H1 (cell line): ENCODE measurements at regions not wholly inside any gene's neighbourhood (a gene's known extent, or its start where the extent isn't known, plus 50 kb on each side); places are given as distances from the start of the nearest gene placed in this dataset.

Experiments
- CTCF ChIA-PET: fragments of 300-600 bp; sonication (Branson Sonifier 250); formaldehyde crosslinking; loops from one replicate; lab custom pipeline; 2021; ENCODE audit not compliant: partially characterized antibody; lab: Charles Lee
- POLR2A ChIA-PET: fragments of 300-600 bp; sonication (Branson Sonifier 250); formaldehyde crosslinking; loops from one replicate; lab custom pipeline; 2021; ENCODE audit warnings: inconsistent platforms; ENCODE audit not compliant: partially characterized antibody; lab: Charles Lee
- DNase-seq, 2 experiments: peaks; one replicate each; pipeline versions ENCODE4 v3.0.0 to v3.0.0-alpha.2; 2010 to 2022; ENCODE audit warnings: low spot score in 2 of 2, low read depth in 1 of 2, mixed read lengths in 1 of 2
- FAIRE-seq: peaks from 2 replicates; lab custom pipeline; 2011; peaks lifted over from hg19 to GRCh38; lab: Jason Lieb, UNC
- H2AFZ ChIP-seq: 2 replicates; pipeline ENCODE4 v1.8.1; 2012; ENCODE audit warnings: low read length, inconsistent platforms
- H2AK5ac ChIP-seq: 2 replicates; pipeline ENCODE4 v1.6.1; 2013; ENCODE audit warnings: low read depth, low read length
- H2BK120ac ChIP-seq: replicated peaks from 2 replicates; pipeline ENCODE3; 2013; ENCODE audit warnings: low read depth, low read length, inconsistent platforms
- H2BK12ac ChIP-seq: 2 replicates; pipeline ENCODE4 v1.6.1; 2013; ENCODE audit warnings: low read depth, low read length
- H2BK15ac ChIP-seq: 2 replicates; pipeline ENCODE4 v1.6.1; 2013; ENCODE audit warnings: low read length
- H2BK20ac ChIP-seq: 2 replicates; pipeline ENCODE4 v1.6.1; 2013; ENCODE audit warnings: low read length
- H2BK5ac ChIP-seq: 2 replicates; pipeline ENCODE4 v1.6.1; 2013; ENCODE audit warnings: low read depth, low read length
- H3K14ac ChIP-seq: 2 replicates; pipeline ENCODE4 v1.6.1; 2013; ENCODE audit warnings: inconsistent platforms; ENCODE audit not compliant: insufficient read length
- H3K18ac ChIP-seq: 2 replicates; pipeline ENCODE4 v1.6.1; 2013; ENCODE audit warnings: low read length; ENCODE audit errors: extremely low read depth
- H3K23ac ChIP-seq: 2 replicates; pipeline ENCODE4 v1.6.1; 2013; ENCODE audit warnings: inconsistent platforms; ENCODE audit not compliant: insufficient read length
- H3K23me2 ChIP-seq: 2 replicates; pipeline ENCODE4 v1.6.1; 2013; ENCODE audit warnings: low read depth, low read length
- H3K27ac ChIP-seq: 2 replicates; pipeline ENCODE4 v1.6.1; 2011; ENCODE audit warnings: low read depth, low read length, inconsistent platforms
- H3K27me3 ChIP-seq, 4 experiments: replicated peaks in 1 of 4; 1 replicate in 1 of 4; 2 replicates in 3 of 4; pipeline versions ENCODE4 v1.6.1 to v1.8.1; 2011 to 2013; ENCODE audit warnings: low read length in 3 of 4, mild to moderate bottlenecking in 3 of 4, inconsistent platforms in 2 of 4, mixed read lengths in 2 of 4, moderate library complexity in 1 of 4; ENCODE audit not compliant: control insufficient read depth in 3 of 4, insufficient read depth in 3 of 4; ENCODE audit errors: extremely low read depth in 1 of 4
- H3K36me3 ChIP-seq, 4 experiments: 2 replicates each; pipeline versions ENCODE4 v1.6.1 to v1.8.1; 2011 to 2013; ENCODE audit warnings: mild to moderate bottlenecking in 4 of 4, low read length in 3 of 4, moderate library complexity in 2 of 4, control low read depth in 1 of 4, inconsistent platforms in 1 of 4; ENCODE audit not compliant: insufficient read depth in 4 of 4, control insufficient read depth in 2 of 4
- H3K4ac ChIP-seq: replicated peaks from 2 replicates; pipeline ENCODE3; 2013; ENCODE audit warnings: low read length, low read depth, mixed read lengths, inconsistent platforms; ENCODE audit not compliant: insufficient read length
- H3K4me1 ChIP-seq, 4 experiments: replicated peaks in 1 of 4; 1 replicate in 1 of 4; 2 replicates in 3 of 4; pipeline versions ENCODE4 v1.6.1 to v1.8.1; 2011 to 2013; ENCODE audit warnings: low read length in 3 of 4, inconsistent platforms in 2 of 4, mixed read lengths in 1 of 4; ENCODE audit not compliant: insufficient read depth in 4 of 4, control insufficient read depth in 3 of 4
- H3K4me2 ChIP-seq, 2 experiments: 2 replicates each; pipeline versions ENCODE4 v1.6.1 to v1.8.1; 2011 to 2013; ENCODE audit warnings: low read depth in 2 of 2, low read length in 2 of 2, control low read depth in 1 of 2, inconsistent platforms in 1 of 2, mild to moderate bottlenecking in 1 of 2; ENCODE audit not compliant: insufficient read depth in 1 of 2
- H3K4me3 ChIP-seq, 4 experiments: fragments of 200-600, 300-600 bp in 1 of 4; sonication (generic), shearing (Covaris generic), sonication (Bioruptor Twin) in 1 of 4; 2 replicates each; pipeline versions ENCODE4 v1.5.1 to v1.8.1; 2011 to 2016; ENCODE audit warnings: low read length in 4 of 4, low read depth in 3 of 4, control low read depth in 2 of 4, inconsistent platforms in 2 of 4, mild to moderate bottlenecking in 2 of 4, mixed read lengths in 1 of 4, moderate library complexity in 1 of 4; ENCODE audit not compliant: insufficient read depth in 2 of 4; ENCODE audit errors: extremely low read depth in 1 of 4
- H3K56ac ChIP-seq: replicated peaks from 2 replicates; pipeline ENCODE3; 2013; ENCODE audit warnings: low read depth, mild to moderate bottlenecking, mixed read lengths, low read length, inconsistent platforms; ENCODE audit not compliant: insufficient read length
- H3K79me1 ChIP-seq: 2 replicates; pipeline ENCODE4 v1.6.1; 2013; ENCODE audit warnings: low read depth, low read length, control low read depth
- H3K79me2 ChIP-seq, 2 experiments: 2 replicates each; pipeline versions ENCODE4 v1.6.1 to v1.8.1; 2012 to 2013; ENCODE audit warnings: low read length in 2 of 2, mild to moderate bottlenecking in 2 of 2, inconsistent platforms in 1 of 2; ENCODE audit not compliant: insufficient read depth in 2 of 2, control insufficient read depth in 1 of 2
- H3K9ac ChIP-seq, 4 experiments: replicated peaks in 1 of 4; 1 replicate in 1 of 4; 2 replicates in 3 of 4; pipeline versions ENCODE4 v1.6.1 to v1.8.1; 2011 to 2013; ENCODE audit warnings: low read depth in 3 of 4, low read length in 3 of 4, control low read depth in 2 of 4, mild to moderate bottlenecking in 2 of 4, moderate library complexity in 2 of 4, inconsistent platforms in 1 of 4; ENCODE audit errors: extremely low read depth in 1 of 4
- H3K9me3 ChIP-seq, 2 experiments: 2 replicates each; pipeline versions ENCODE4 v1.6.1 to v1.8.1; 2012 to 2013; ENCODE audit warnings: mild to moderate bottlenecking in 2 of 2, moderate library complexity in 2 of 2, control low read depth in 1 of 2, inconsistent platforms in 1 of 2, low read depth in 1 of 2, low read length in 1 of 2, mixed read lengths in 1 of 2; ENCODE audit not compliant: insufficient read depth in 2 of 2
- H4K20me1 ChIP-seq, 2 experiments: replicated peaks in 1 of 2; 2 replicates each; pipeline versions ENCODE3 to v1.8.1; 2011 to 2013; ENCODE audit warnings: inconsistent platforms in 2 of 2, low read length in 2 of 2, mild to moderate bottlenecking in 1 of 2; ENCODE audit not compliant: insufficient read depth in 2 of 2, control insufficient read depth in 1 of 2
- H4K5ac ChIP-seq: 2 replicates; pipeline ENCODE4 v1.6.1; 2013; ENCODE audit warnings: low read length, low read depth, mixed read lengths, inconsistent platforms; ENCODE audit not compliant: insufficient read length
- H4K8ac ChIP-seq: 2 replicates; pipeline ENCODE4 v1.8.0; 2013; ENCODE audit warnings: mild to moderate bottlenecking, moderate library complexity, low read length, inconsistent platforms; ENCODE audit not compliant: insufficient read depth; ENCODE audit errors: extremely low read depth
- H4K91ac ChIP-seq: replicated peaks from 2 replicates; pipeline ENCODE3; 2013; ENCODE audit warnings: low read length, mixed read lengths, inconsistent platforms; ENCODE audit not compliant: insufficient read length
- BACH1 ChIP-seq: IDR thresholded peaks from 2 replicates; pipeline ENCODE4 v1.6.1; 2012; ENCODE audit warnings: low read length, improper control_type of control experiment
- CHD1 ChIP-seq: IDR thresholded peaks from 2 replicates; pipeline ENCODE4 v1.6.1; 2012; ENCODE audit warnings: low read depth, low read length, improper control_type of control experiment
- EGR1 ChIP-seq: IDR thresholded peaks from 2 replicates; pipeline ENCODE4 v1.6.1; 2011; ENCODE audit warnings: low read depth, low read length, borderline replicate concordance
- EZH2 ChIP-seq: fragments of 200-600 bp; sonication (generic); IDR thresholded peaks from 2 replicates; pipeline ENCODE4 v1.7.1; 2012; ENCODE audit warnings: low read depth, mild to moderate bottlenecking, moderate library complexity, low read length, inconsistent platforms; ENCODE audit not compliant: severe bottlenecking
- GABPA ChIP-seq: IDR thresholded peaks from 2 replicates; pipeline ENCODE4 v1.6.1; 2011; ENCODE audit warnings: mild to moderate bottlenecking, low read length, moderate library complexity, borderline replicate concordance; ENCODE audit not compliant: insufficient read depth
- GTF2F1 ChIP-seq: IDR thresholded peaks from 2 replicates; pipeline ENCODE4 v1.6.1; 2012; ENCODE audit warnings: low read depth, low read length, improper control_type of control experiment, borderline replicate concordance
- JUND ChIP-seq: IDR thresholded peaks from 2 replicates; pipeline ENCODE4 v1.6.1; 2011; ENCODE audit warnings: mild to moderate bottlenecking, improper control_type of control experiment, low read length
- POLR2AphosphoS5 ChIP-seq: IDR thresholded peaks from 2 replicates; pipeline ENCODE4 v1.6.1; 2011; ENCODE audit warnings: low read depth, low read length
- RXRA ChIP-seq: IDR thresholded peaks from 2 replicates; pipeline ENCODE4 v1.6.1; 2011; ENCODE audit warnings: low read depth, mild to moderate bottlenecking, low read length, moderate library complexity; ENCODE audit not compliant: insufficient read depth
- SP4 ChIP-seq: IDR thresholded peaks from 2 replicates; pipeline ENCODE4 v1.6.1; 2012; ENCODE audit warnings: low read length, inconsistent platforms
- TAF7 ChIP-seq: optimal IDR thresholded peaks from 2 replicates; pipeline ENCODE3; 2011; ENCODE audit warnings: low read depth, mild to moderate bottlenecking, inconsistent platforms, low read length, moderate library complexity, borderline replicate concordance
- TCF12 ChIP-seq: IDR thresholded peaks from 2 replicates; pipeline ENCODE4 v1.6.1; 2011; ENCODE audit warnings: low read depth, mild to moderate bottlenecking, low read length
- whole genome bisulfite sequencing, 2 experiments: shearing (Covaris generic) in 1 of 2; methylation state at CpG; one replicate each; pipeline versions ENCODE4 v1.1.6 to v1.1.7; 2013 to 2015; ENCODE audit warnings: low lambda C conversion rate in 2 of 2, mixed read lengths in 2 of 2, inconsistent platforms in 1 of 2, low coverage in 1 of 2, missing lambda C conversion rate in 1 of 2; ENCODE audit not compliant: insufficient replicate concordance in 2 of 2, insufficient coverage in 1 of 2, insufficient read length in 1 of 2; ENCODE audit errors: extremely low coverage in 1 of 2, missing lambda C conversion rate in 1 of 2; 5-methylcytosine and 5-hydroxymethylcytosine counted together
- TF ChIP-seq, protein P1 (sequence below): IDR thresholded peaks from 2 replicates; pipeline ENCODE4 v1.6.1; 2012; ENCODE audit warnings: low read length, inconsistent platforms

DNA sequence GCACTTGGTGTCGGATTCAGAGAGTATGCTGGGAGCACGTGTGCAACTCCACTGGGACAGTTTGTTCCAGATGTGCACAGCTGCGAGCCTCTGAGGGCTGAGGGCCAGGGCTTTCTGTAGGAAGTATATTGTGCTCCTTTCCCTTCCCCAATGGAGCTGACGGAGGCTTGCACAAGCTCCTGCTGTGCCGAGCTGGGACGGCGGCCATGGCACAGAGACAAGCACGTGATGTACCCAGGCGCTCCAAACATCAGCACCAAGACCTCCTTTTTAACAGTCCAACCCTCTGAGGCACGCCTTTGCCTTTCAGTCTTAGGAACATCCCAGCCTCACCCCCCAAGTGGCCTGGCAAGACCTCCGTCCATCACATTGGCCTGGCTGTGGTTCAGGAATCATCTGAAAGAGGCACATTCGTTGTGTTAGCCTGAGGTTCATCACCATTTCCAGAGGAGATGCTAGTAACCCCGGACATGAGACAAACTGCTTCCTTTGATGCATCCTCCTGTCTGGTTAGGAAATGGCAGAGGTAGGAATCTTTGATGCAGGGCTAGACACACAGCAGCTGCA is 339.2 kb upstream of the KAZN start:
- Histone ChIP-seq H3K9ac (no peak overlapping the region), H3K27ac (no peak overlapping the region)
- TF ChIP-seq SP4 (no peak), GABPA (no peak), TAF7 (no peak), POLR2AphosphoS5 (no peak), EZH2 (no peak), GTF2F1 (no peak), BACH1 (no peak), JUND (no peak), EGR1 (no peak), CHD1 (no peak), RXRA (no peak), TCF12 (no peak)
- TF ChIP-seq, protein P1, sequence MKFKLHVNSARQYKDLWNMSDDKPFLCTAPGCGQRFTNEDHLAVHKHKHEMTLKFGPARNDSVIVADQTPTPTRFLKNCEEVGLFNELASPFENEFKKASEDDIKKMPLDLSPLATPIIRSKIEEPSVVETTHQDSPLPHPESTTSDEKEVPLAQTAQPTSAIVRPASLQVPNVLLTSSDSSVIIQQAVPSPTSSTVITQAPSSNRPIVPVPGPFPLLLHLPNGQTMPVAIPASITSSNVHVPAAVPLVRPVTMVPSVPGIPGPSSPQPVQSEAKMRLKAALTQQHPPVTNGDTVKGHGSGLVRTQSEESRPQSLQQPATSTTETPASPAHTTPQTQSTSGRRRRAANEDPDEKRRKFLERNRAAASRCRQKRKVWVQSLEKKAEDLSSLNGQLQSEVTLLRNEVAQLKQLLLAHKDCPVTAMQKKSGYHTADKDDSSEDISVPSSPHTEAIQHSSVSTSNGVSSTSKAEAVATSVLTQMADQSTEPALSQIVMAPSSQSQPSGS: no peak

More for the DNA sequence above, 339.2 kb upstream of the KAZN start:
- H3K23me2 ChIP-seq: no peaks in the 10 kb centered on the region
- H3K18ac ChIP-seq: no peak overlapping the region
- no peak overlapping the region for H3K14ac ChIP-seq
- no peaks in the 10 kb centered on the region for H3K9me3 ChIP-seq
- 88% methylated on average over 13 of the region's 13 CpGs; no CpG with 5 or more reads in 1 of the 2 experiments for WGBS, 2 experiments
- no peak overlapping the region for H3K4me3 ChIP-seq
- no peak overlapping the region for H3K4me2 ChIP-seq
- no peaks in the 10 kb centered on the region for H3K79me2 ChIP-seq
- H2BK5ac ChIP-seq: no peak overlapping the region
- CTCF ChIA-PET: no interaction called here
- no peak overlapping the region for H3K23ac ChIP-seq
- no peak overlapping the region for H2BK20ac ChIP-seq
- no peak overlapping the region for H2BK120ac ChIP-seq
- H2AFZ ChIP-seq: no peak overlapping the region
- DNase-seq: no peak
- no peak overlapping the region for H2AK5ac ChIP-seq
- H4K91ac ChIP-seq: no peak overlapping the region
- H2BK15ac ChIP-seq: no peak overlapping the region
- no peaks in the 10 kb centered on the region for H3K79me1 ChIP-seq
- H3K36me3 ChIP-seq: no peaks in the 10 kb centered on the region
- no peak overlapping the region for H3K4ac ChIP-seq
- no peaks in the 10 kb centered on the region for H3K27me3 ChIP-seq
- no peaks in the 10 kb centered on the region for H4K20me1 ChIP-seq
- H3K56ac ChIP-seq: no peak overlapping the region
- POLR2A ChIA-PET: no interaction called here
- H4K5ac ChIP-seq: no peak overlapping the region
- no peak overlapping the region for H4K8ac ChIP-seq
- no peaks in the 10 kb centered on the region for H3K4me1 ChIP-seq
- no peak overlapping the region for H2BK12ac ChIP-seq
- FAIRE-seq: no peak
